ENCODE measurements at regions not wholly inside any gene's neighbourhood (a gene's known extent, or its start where the extent isn't known, plus 50 kb on each side); places are given as distances from the start of the nearest gene placed in this dataset.

DNA sequence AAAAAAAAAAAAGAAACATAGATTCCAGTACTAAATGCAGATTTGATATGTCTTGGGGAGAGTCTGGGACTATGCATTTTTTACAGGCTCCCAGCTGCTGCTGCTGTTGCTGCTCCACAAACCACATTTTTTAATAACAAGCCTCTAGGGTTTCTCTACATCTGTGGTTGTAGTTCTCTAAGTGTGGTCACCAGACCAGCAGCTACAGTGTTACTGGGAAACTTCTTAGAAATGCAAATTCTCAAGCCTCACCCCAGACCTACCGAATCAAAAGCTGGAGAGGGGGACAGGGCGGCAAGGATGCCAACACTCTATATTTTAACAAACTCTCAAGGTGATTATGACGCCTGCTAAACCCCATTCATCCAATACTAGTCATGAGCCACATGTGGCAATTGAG lies 293.4 kb upstream of the PTGER4 start:
- TF ChIP-seq, protein P1, sequence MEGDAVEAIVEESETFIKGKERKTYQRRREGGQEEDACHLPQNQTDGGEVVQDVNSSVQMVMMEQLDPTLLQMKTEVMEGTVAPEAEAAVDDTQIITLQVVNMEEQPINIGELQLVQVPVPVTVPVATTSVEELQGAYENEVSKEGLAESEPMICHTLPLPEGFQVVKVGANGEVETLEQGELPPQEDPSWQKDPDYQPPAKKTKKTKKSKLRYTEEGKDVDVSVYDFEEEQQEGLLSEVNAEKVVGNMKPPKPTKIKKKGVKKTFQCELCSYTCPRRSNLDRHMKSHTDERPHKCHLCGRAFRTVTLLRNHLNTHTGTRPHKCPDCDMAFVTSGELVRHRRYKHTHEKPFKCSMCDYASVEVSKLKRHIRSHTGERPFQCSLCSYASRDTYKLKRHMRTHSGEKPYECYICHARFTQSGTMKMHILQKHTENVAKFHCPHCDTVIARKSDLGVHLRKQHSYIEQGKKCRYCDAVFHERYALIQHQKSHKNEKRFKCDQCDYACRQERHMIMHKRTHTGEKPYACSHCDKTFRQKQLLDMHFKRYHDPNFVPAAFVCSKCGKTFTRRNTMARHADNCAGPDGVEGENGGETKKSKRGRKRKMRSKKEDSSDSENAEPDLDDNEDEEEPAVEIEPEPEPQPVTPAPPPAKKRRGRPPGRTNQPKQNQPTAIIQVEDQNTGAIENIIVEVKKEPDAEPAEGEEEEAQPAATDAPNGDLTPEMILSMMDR (optimal IDR thresholded peaks at IDR 0.05 in 1 of 3, IDR thresholded peaks at IDR 0.05 in 1 of 3, conservative IDR thresholded peaks at IDR 0.05 in 1 of 3; ENCODE audit: extremely low read depth in 1 of 3, insufficient read depth in 2 of 3, low read length in 3 of 3): no peak
- TF ChIP-seq EZH2 (IDR thresholded peaks at IDR 0.05; ENCODE audit: low read length): no peak
